ENCODE measurements at regions not wholly inside any gene's neighbourhood (a gene's known extent, or its start where the extent isn't known, plus 50 kb on each side); places are given as distances from the start of the nearest gene placed in this dataset.

GRCh38 chr3:132926098-132926497 lies 112.1 kb upstream of the TMEM108 start:
- no peak for DNase-seq
- intact Hi-C loops (cut with micrococcal nuclease) = no loop called here
- no peaks in the 10 kb centered on the region for H3K27me3 ChIP-seq (ENCODE audit: low read depth)
- no peak overlapping the region for H3K4me3 ChIP-seq
- TF ChIP-seq CTCF (IDR thresholded peaks at IDR 0.05; ENCODE audit: borderline replicate concordance) = no peak
- H3K4me1 ChIP-seq = no peaks in the 10 kb centered on the region
- H3K9me3 ChIP-seq (replicated peaks) = no peaks in the 10 kb centered on the region
- no peaks in the 10 kb centered on the region for H3K36me3 ChIP-seq
- no peak overlapping the region for H3K27ac ChIP-seq (replicated peaks)

GRCh38 chr3:132925256-132925930 lies 112.8 kb upstream of the TMEM108 start:
- intact Hi-C loops (cut with micrococcal nuclease) = no loop called here
- Histone ChIP-seq H3K9me3 (replicated peaks) (no peaks in the 10 kb centered on the region), H3K4me3 (no peak overlapping the region), H3K36me3 (no peaks in the 10 kb centered on the region), H3K27me3 (ENCODE audit: low read depth) (no peaks in the 10 kb centered on the region), H3K27ac (replicated peaks) (no peak overlapping the region), H3K4me1 (no peaks in the 10 kb centered on the region)
- no peak for DNase-seq
- TF ChIP-seq CTCF (IDR thresholded peaks at IDR 0.05; ENCODE audit: borderline replicate concordance) = no peak

GRCh38 chr3:132916096-132916495 lies 122.1 kb upstream of the TMEM108 start:
- Histone ChIP-seq H3K27ac (replicated peaks) (no peak overlapping the region), H3K4me1 (no peaks in the 10 kb centered on the region), H3K4me3 (no peak overlapping the region), H3K36me3 (no peaks in the 10 kb centered on the region), H3K9me3 (replicated peaks) (peaks cover 17% of the 10 kb centered on the region), H3K27me3 (ENCODE audit: low read depth) (no peaks in the 10 kb centered on the region)
- DNase-seq = no peak
- intact Hi-C loops (cut with micrococcal nuclease) = no loop called here
- TF ChIP-seq CTCF (IDR thresholded peaks at IDR 0.05; ENCODE audit: borderline replicate concordance) = no peak

- H3K4me1 ChIP-seq = no peaks in the 10 kb centered on the region
- H3K27ac ChIP-seq (replicated peaks) = peak overlapping the region; percentile 35
- no peak overlapping the region for H3K4me3 ChIP-seq
- DNase-seq = no peak
- H3K9me3 ChIP-seq (replicated peaks) = peaks cover 17% of the 10 kb centered on the region
- H3K36me3 ChIP-seq = no peaks in the 10 kb centered on the region
- intact Hi-C loops (cut with micrococcal nuclease) = no loop called here
- no peak for TF ChIP-seq CTCF (IDR thresholded peaks at IDR 0.05; ENCODE audit: borderline replicate concordance)
- no peaks in the 10 kb centered on the region for H3K27me3 ChIP-seq (ENCODE audit: low read depth)
These were observed 125.8 kb upstream of the TMEM108 start for GRCh38 chr3:132912416-132912753.

- no peak for DNase-seq
- Histone ChIP-seq H3K27me3 (ENCODE audit: low read depth) (no peaks in the 10 kb centered on the region), H3K4me1 (no peaks in the 10 kb centered on the region), H3K9me3 (replicated peaks) (peaks cover 17% of the 10 kb centered on the region), H3K4me3 (no peak overlapping the region), H3K27ac (replicated peaks) (peak overlapping the region; percentile 35), H3K36me3 (no peaks in the 10 kb centered on the region)
- intact Hi-C loops (cut with micrococcal nuclease) = no loop called here
- TF ChIP-seq CTCF (IDR thresholded peaks at IDR 0.05; ENCODE audit: borderline replicate concordance) = no peak
These were observed 126.3 kb upstream of the TMEM108 start for GRCh38 chr3:132911741-132912415.

All from left ventricle myocardium inferior (tissue), 1 donor.